ENCODE measurements at regions not wholly inside any gene's neighbourhood (a gene's known extent, or its start where the extent isn't known, plus 50 kb on each side); places are given as distances from the start of the nearest gene placed in this dataset.
"Not testable (repeated sequence)": the region's sequence is repeated elsewhere in the genome, so short reads cannot be mapped to it uniquely, and the experiment has no call there.

DNA sequence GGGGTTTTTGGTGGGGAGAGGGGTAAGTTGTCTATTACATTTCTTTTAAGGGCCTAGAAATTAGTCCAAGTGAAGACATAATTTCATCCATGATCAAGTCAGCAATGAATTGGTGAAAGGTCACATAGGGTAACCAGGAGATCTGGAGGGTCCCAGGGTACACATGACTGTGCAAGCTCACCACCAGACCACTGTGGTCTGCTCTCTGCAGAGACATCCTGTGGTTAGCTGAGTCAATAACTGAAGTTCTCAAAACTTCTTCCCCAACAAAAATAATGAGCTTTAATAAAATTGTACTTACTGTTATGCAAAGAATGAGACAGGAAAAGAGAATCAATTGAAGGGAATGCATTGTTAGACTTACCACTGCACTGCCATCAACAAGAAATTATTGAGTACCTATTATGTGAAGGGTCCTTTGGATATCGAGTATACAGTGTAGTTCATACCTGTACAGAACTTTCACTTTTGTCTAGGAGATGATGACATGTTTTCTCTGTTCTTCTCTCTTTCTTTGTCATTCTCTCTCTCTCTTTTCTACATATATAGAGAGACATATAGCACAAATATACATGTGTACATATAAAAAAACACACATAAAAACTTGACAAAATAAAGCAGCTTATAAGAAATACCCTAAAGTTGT is 209.8 kb downstream of the GJA1 start:
- no peak for DNase-seq

DNA sequence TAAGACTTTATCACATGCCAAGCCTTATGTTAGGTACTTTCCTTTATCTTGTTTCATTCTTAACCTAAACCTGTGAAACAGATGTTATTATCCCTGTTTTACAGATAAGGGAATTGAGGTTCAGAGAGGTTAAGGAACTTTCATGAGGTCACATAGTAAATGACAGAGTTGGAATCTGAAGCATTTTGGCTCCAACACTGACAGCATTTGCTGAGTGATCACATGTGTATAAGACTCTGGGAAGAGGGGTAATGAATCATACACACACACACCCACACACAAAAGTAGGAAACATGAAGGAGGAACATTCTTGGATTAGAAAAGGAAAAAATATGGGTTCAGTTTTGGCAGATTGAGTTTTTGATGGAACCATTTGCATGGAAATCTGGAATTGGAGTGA is 212.5 kb downstream of the GJA1 start:
- DNase-seq, result no peak

DNA sequence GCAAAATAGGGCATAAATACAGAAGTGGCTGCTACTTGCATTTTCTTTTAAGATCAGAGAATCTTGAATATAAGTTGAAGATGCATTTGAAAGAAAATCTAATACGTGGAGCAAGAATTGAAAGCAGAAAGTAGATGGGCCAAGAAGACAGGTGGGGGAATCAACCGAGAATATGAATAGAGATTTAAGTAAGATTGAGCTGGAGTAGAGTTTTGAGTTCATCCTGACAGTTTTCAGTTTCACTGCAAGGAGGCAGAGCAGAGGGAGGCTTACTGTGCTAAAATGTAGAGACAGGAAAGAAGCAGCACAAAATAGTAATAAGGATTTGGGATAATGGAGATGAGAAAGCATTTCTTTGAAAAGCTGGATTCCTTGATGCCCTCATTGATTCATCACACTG is 214.5 kb downstream of the GJA1 start:
- DNase-seq, result no peak

DNA sequence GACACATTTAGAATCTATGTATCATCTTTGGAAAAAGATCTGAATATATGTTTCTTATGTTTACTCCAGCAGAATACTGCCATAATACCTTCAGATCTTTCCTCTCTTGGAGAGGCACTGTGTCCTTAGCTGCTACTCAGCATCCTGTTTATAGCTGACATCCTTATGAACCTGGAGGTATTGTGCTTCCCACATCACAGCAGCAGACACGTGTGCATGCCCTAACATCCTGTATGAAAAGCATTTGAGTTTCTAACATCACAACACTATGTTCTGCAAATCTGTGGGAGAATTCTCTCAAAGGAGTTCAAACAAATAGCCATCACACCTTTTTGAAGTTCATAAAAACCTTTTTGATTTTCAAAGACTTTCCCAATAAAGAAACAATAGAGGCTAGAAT is 216.0 kb downstream of the GJA1 start:
- DNase-seq, result no peak

DNA sequence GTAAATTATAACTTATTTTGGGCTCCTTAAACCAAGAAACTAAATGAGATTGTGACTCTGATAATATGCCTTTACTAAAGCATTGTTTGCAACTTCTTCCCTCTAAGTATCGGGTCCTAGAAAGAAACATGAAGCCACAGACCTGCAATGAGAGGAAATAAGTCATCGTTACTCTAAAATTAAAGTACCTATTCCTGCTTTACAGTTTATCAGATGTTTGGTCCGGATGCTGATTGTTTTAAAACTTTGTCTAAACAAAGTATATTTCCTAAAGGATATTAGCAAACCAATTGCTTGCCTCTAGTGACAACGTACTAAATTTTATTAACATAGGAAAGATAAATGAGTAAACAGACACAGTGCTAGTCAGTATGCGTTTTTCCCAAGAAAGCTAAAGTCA is 216.8 kb downstream of the GJA1 start:
- DNase-seq, result no peak

DNA sequence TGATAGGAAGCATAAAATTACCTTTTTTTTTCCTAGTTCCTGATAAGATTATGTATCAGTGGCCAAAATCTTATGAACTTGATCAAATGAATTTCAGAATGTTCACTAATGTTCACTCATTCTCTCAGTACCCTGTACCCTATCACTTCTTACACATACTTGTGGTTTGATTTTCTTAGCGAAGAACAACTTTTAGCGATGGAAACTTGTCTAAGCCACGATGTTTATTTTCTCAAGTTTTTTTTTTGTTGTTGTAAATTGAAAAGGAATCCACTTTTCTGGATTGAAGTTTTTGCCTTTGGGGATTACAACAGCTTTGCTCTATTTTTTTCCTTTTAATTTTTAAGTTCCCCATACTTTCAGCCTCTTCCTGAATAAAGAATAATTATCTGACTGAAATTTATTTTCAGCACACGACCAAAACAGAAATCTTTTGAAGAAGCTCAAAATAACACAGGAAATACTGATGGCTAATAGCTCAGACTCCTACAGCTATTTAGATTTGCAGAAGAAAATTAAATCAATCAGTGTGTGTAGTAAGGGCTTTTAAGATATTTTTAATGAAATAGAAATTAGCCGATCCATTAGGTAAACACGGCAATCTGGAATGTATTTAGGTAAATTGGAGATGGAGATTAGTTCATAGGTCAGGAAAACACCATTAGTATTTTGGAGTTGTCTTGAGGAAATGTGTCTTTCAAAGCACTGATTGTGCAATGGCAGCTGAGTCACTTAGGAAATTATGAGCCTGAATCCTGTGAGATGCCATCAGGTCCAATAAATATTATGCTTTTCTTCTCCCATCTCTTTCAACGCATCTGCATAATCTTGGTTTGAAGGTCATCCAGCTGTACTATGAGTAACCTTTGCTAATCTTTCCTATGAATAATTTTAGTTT is 217.5 kb downstream of the GJA1 start:
- DNase-seq, result no peak

DNA sequence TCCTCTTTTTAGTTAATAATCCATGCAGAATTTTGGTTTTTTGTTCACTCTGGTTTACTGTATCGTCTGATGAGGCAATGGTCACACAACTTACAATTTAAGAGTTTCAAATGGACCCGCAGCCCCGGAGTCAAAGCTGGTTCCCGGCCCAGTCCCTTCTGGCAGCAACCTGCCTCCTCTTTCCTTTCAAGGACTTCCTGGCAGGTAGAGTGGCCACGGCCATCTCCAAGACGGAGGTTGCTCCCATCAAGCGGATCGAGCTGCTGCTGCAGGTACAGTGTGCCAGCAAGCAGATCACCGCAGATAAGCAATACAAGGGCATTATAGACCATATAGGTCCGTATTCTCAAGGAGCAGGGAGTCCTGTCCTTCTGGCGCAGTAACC is 218.2 kb downstream of the GJA1 start:
- no peak for DNase-seq

DNA sequence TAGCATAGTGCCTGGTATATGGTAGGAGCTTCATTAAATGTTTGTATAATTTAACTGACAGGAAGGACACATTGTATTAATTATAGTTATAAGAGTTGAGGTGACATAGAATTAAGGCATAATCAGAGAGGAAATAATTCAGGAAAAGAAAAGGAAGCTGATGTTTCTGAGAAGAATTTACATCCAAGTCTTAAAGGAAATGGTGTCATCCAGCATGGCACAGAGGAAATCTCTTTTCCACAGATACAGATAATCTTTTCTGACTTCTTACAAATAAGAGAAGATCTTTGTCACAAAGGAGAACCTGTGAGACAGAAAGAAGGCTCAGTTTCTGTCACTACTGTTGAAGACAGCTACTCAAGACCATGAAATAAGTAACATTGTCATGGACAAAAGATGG is 222.5 kb downstream of the GJA1 start:
- no peak for DNase-seq

DNA sequence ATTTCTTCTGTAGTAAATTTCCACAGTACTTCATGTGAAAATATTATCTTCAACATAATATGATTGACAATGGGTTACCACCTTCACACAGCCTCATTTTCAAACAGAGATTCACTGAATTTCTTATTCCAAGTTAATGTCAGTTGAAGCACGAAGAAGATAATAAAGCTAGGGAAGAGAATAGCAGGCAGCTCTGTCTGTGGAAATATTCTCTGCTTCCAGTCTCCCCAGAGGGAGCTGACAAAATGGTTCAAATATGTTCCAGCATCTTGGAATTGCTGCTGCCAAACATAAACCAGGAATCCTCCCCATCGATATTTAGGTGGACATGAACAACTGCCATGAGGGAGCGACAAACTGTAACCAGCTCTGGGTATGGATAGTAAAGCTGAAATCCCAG is 224.8 kb downstream of the GJA1 start:
- DNase-seq, result no peak

DNA sequence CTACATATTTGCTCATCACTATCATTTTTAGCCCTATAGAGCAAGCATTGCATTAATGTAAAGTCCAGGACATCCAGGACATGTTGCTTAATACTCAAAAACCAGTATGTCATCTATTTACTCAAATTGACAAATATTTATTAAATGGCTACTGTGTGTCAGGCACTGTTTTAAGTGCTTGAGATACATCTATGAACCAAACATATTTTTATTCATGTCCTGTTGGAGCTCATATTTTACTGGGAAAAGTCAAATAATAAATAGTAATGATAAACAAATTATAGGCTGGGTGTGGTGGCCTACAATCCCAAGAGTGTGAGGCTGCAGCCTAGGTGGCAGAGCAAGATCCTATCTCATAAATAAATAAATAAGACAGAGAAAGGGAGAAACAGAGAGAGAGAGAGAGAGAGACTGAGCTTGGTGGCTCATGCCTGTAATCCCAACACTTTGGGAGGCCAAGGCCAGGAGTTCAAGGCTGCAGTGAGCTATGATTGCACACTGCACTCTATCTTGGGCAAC is 227.9 kb downstream of the GJA1 start:
- no peak for DNase-seq

DNA sequence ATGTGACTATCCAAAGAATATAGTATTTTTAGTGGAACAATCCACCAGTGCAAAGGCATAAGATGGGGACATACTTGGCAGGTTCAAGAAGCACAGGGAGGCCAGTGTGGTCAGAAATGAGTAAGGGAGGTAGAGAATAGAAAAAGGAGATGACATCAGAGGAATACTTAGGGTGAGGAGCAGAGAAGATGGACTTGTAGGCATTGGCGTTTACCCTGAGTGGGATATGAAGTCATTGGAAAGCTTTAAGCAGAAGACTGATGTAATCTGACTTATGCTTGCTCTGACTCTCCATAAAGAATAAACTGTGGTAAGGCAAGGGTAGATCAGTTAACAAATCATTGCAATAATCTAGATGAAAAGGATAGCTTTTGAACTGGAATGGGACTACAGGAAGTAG is 228.7 kb downstream of the GJA1 start:
- no peak for DNase-seq

DNA sequence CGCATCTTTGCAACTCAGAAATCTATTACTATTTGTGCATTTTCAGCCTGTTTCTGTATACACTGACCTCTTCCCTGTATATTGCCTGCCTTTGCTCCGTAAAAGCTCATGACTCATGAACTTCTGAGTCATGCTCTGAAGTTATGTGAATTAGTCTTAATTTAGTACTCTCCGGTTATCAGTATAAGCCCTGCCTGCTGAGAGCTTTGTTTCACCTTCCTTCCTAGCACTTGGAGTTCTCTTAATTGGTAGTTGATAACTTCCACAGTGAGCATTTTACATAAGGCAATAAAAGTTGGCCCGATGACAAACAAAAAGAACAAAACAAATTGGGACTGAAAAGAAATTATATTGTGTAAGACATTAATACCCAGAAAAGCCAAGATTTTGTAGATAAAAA is 231.4 kb downstream of the GJA1 start:
- DNase-seq, result no peak

DNA sequence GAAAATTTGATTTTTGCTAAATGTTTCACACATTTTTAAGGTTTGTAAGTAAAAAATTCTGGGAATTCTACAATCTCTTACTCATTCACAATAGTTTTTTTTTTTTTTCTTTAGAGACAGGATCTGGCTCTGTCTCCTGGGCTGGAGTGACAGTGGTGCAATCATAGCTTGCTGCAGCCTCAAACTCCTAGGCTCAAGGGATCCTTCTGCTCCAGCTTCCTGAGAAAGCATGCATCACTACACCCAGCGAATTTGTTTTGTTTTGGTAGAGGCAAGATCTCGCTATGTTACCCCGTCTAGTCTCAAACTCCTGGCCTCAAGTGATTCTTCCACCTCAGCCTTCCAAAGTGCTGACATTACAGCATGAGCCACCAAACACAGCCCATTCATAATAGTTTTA is 232.8 kb downstream of the GJA1 start:
- no peak for DNase-seq

DNA sequence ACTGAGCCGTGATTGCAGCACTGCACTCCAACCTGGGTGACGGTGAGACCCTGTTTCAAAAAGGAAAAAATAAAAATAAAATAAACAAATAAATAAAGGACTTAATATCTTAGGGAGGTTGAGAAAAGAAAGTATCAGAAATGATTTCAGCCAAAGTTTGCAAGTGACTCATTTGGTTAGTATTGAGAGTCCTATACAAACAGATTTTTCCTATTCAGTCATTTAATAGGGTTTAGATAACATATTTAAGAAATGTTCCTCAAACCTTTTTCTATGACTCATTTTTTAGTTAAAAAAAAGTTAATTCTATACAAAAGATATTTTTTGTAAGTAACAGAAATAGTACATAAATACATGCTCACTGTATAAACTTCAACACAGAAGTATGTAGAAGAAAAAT is 235.1 kb downstream of the GJA1 start:
- no peak for DNase-seq

DNA sequence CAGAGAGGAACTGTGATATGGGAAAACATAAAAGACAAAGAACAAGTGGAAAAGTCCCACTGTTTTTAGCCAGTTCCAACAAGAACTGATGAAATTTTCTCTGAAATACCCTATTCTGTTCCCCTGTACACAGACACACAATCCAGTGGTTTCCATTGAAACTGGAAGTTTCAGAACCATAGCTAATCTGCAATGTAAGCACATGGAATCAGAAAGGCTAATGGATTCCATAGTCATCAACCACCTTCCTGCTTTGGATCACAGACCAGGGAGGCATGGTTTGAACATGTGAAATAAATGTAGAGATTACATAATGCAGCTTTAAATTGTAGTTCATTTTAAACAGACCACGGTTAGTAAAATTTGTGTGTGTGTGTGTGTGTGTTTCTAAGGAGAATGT is 242.1 kb downstream of the GJA1 start:
- DNase-seq, result no peak

DNA sequence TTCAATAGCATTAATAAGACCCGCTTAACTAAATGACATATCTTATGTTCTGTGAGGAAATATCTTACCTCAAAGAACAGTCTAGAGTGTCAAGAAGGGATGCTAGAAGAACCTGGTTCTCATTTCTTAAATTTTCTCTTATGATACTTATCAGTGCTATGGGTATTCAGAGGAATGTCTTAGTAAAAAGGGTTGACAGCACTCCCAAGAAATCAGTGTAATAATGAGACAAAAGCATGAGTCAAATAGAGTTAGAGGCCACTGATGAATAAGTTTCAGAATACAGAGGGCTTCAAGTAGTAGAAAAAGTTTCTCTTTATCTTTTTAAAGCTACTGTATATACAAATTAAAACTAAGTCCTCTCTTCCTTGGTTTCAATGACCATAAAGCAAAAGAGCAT is 242.8 kb downstream of the GJA1 start:
- no peak for DNase-seq

DNA sequence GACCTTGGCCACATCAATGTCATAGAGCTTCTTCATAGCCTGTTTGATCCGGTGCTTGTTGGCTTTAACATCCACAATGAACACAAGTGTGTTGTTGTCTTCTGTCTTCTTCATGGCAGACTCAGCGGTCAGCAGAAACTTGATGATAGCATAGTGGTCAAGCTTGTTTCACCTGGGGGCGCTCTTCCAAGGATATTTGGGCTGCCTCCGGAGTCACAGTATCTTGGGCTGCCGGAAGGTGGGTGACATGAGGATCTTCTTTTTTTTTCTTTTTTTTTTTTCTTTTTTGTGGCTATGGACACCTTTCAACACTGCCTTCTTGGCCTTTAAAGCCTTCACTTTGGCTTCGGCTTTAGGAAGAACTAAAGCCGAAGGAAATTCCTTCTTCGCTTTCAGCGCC is 244.6 kb downstream of the GJA1 start:
- DNase-seq, result no peak

DNA sequence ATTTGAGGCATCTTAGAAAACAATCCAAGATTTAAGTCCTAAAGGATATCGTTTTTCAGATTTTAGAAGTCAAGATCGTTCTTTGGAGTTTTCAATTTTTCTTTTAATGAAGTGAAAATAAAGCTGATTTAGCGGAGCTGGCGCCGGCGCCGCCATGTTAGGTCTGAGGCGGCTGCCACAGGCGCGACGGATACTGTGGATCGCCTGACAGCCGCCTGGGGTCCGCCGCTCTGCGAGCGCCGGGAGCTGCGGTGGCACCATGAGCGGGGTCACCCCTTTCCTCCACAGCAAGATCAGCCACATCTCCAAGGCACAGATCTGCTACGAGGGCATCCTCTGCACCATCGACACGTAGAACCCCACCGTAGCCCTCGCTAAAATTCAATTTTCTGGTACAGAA is 247.2 kb downstream of the GJA1 start:
- DNase-seq, result no peak

DNA sequence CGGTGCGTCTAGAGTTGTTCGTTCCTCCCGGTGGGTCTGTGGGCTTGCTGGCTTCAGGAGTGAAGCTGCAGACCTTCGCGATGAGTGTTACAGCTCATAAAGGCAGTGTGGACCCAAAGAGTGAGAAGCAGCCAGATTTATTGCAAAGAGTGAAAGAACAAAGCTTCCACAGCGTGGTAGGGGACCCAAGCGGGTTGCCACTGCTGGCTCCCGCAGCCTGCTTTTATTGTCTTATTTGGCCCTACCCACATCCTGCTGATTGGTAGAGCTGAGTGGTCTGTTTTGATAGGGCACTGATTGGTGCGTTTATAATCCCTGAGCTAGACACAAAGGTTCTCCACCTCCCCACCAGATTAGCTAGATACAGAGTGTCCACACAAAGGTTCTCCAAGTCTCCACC is 250.4 kb downstream of the GJA1 start:
- not testable (repeated sequence) for DNase-seq

DNA sequence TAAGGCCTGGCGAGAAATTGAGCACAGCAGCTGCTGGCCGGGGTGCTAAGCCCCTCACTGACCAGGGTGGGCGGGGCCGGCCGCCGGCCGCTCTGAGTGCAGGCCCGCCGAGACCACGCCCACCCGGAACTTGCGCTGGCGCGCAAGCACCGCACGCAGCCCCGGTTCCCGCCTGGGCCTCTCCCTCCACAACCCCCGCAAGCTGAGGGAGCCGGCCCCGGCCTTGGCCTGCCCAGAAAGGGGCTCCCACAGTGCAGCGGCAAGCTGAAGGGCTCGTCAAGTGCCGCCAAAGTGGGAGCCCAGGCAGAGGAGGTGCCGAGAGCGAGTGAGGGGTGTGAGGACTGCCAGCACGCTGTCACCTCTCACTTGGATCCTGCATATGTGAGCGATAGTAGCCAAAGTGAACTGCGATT is 251.2 kb downstream of the GJA1 start:
- no peak for DNase-seq

DNA sequence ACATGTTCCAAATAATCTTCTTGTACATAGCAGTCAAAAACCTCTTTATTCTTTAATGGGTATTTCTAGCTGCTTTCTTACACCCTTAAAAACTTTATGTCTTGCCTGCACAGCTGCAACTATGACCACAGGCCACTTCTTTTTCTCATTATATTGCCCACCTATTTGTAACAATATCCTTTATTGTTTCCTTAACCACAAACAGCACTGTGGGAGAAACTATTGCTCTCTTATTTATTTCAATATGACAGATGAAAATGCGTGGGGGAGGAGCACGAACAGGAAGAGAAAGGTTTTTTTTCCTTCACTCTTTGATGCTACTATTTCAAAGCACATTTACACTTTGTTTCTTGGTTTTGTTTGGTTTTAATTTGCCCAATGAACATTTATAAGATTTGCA is 253.5 kb downstream of the GJA1 start:
- no peak for DNase-seq

DNA sequence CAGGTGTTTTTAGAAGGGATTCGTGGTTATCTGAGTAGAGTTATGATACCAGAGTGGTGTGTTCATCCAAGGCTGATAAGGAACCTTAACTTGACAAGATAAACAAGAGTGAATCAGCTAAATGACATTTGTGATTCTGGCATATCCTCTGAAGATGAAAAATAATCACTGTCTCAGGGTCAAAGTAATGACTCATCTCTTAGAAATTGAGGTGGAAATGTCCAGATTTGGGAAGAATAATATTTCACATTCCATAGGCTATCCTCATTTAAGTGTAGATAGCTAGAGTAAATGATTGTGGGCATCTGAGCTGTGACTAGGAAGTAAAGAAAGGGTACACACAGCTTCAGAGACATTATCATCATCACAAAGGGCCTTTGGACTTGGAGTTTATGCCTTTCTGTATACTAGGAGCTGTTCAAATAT is 255.7 kb downstream of the GJA1 start:
- no peak for DNase-seq

DNA sequence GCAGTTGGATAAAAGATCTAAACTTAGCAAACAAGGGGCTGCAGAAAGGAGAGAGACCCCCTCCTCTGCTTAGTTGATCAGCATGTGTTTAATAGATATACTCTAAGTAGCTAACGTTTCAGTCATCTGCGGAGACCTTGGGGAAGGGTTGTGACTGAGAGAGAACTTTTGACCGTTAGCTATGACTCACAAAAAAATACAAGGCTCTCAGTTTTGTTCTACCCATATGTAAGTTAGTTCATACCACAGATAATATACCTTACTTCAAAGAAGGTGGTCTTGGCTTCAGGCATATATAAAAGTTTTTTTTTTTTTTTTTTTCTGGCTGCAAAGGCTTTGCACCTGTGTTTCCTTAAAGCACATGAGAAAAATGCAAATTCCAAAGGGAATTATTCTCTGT is 258.9 kb downstream of the GJA1 start:
- DNase-seq, result no peak

DNA sequence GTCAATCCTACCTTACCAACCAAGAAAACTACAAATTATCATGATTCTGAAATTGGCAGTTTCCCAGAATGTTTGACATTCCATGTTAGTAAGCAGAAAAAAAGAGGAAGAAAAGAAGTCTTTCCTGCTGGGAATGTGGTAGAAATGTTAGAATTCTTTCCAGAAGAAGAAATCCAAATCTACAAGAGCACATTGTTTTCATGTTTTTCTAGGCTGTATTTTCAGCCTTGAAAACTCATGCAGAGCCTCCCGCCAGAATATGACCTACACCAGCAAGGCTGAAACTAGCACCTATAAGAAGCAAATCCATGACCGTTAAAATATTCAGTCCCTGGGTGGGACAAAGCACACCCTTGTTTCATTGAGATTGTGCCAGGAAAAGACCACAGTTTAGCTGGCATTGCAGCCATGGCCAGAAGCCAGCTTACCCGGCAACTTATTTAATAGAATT is 259.4 kb downstream of the GJA1 start:
- no peak for DNase-seq
